ENCODE measurements at regions not wholly inside any gene's neighbourhood (a gene's known extent, or its start where the extent isn't known, plus 50 kb on each side); places are given as distances from the start of the nearest gene placed in this dataset.

DNA sequence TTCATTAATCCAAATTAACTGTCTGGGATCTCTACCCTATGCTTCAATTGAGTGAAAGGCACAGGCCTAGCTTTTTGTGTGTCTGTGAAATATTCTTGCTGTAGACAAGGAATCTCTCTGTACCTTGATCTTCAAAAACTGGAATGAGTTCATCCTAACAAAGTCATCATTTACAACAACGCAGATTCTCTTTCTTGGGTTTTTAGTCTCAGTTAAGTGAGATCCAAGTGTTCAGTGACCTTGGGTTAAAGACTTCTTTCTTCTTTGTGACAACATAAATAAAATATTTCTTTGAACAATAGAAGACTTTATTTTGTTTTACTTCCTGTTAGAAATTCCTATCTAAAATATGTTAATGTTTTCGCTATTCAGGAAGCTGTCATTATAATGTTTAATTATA, 192.2 kb upstream of the LMNTD1 start:
- DNase-seq (ENCODE audit: extremely low read depth, low read depth) = no peak

DNA sequence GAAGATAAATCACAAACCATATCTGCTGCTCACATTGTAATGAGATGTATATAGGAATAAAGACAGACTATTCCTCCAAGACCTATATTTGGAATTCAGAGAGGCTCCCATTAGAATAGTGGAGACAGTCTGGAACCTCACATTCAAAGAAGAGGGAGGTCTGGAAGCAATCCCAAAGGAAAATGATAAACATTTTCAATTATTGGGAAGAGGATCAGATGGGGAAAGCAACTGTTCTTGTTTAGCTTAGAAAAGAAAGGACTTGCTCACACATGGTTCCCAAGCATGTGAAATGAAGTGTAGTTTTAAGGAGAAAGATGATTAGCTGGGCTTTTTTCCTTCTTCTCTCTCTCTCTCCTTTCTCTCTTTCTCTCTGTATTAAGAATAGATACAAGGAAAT, 193.0 kb upstream of the LMNTD1 start:
- no peak for DNase-seq (ENCODE audit: extremely low read depth, low read depth)

DNA sequence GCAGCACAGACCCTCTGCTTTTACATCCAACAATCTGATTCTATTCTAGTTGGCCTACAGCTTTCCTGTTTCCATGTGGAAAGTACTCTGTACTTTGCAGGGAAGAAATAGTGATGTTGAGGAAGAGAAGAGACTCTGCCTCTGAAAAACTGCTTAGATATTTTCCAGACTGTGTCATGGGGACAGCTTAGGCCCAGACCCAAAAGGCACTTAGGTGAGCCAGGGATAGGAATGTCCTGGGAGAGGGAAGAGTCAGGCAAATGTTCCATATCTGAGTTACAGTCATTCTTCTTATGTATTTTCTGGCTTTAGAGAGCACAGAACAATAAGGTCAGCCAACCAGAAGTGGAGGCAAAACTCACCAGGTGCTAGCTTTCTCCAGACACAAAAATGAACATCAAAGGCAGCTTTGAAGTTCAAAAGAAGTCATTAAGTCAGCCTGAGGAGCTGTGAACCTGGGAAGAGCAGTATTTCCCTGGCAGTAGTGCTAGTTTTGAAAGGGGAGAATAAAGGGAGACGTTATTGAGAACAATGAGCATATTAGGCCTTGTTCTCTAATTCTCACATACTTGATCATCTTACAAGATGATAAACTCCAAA, 199.7 kb upstream of the LMNTD1 start:
- no peak for DNase-seq (ENCODE audit: extremely low read depth, low read depth)

DNA sequence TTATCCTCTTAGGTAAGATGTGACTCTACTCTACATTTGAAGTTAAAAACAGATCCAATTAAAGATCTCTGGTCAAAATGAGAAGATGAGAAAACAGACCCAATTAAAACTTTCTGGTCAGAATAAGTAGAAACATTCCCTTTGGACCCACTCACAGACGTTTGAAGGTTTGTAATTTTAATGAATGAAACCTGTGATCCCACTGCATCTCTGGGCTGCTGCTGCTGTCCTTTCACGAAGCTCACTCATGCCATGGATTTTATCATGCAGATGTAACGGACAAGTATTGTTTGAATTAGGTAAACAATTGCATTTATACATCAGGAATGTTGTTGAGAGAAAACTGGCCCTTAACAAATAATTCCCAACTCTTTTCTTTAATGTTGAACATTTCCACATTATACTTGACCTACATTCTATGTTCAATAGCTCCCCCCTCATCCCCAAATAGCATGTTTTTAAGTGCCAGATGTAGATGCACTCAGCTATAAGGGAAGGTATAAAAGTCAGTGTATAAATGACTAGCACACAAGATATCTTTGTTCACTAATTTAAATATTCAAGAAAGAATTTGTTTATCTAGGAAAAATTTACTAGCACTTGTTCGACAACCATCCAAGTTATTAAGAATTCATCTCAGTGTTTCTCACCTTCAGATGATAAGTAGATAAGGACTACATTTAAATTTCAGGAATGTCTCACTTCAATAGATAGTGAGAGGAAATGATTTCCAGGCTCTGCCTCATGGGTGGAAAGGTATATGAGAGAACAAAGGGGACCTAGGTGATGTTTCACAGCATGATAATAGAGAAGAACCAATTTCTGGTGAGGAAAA, 202.3 kb upstream of the LMNTD1 start:
- DNase-seq (ENCODE audit: extremely low read depth, low read depth) = no peak

DNA sequence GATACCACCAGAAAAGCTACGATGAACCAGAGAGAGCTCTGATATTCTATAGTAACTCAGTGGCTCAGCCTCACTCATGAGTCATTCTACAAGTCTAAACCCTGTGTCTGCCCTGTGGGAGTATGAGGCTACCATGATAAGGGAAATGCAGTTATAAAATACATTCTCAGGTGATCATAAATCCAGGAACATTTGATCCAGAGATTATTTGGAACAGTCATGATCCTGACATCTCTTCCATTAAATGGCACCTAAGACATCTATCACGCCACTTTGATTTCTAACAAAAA, 202.6 kb upstream of the RASSF8 start:
- DNase-seq (ENCODE audit: extremely low read depth, low read depth) = no peak

DNA sequence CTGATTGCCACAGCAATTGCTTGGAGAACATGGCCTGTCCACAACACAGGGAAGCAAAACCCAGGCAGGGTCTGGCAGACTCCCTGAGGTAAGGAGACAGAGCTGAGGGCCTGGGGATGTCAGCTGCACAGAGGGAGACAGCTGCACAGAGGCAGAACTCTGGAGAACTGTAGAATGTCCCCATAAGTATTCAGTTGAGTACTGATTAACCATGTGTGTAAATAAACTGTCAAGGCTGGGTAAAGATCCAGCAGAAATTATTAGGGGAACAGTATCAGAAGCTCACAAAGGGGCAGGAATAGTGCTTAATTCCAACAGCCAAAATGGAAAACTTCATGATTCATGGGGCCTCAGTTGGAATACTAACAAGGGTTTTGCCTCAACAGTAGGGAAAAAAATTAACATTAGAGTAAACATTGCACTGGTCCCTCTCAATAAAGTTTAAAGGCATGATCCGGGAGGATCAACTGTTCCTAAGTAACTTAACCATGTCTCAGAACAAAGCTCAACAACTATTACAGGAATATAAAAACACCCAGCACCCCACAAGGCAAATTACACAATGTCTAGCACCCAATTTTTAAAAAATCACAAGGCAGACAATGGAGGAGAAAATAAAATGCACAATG, 201.3 kb upstream of the RASSF8 start:
- DNase-seq (ENCODE audit: extremely low read depth, low read depth) = no peak

DNA sequence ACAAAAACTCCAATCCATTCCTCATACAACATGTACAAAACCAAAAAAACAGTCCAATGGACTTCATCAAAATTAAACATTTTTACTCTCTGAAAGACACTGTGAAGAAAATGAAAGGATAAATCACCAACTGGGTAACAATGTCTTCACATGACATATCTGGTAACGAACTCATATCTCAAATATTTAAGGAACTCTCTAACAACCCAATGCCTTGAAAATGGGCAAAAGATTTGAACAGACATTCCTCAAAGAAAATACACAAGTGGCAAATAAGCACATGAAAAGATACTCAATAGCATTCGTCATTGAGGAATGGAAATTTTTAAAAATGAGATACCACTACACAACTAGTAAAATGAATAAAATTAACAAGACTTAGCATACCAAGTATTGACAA, 198.7 kb upstream of the RASSF8 start:
- no peak for DNase-seq (ENCODE audit: extremely low read depth, low read depth)

DNA sequence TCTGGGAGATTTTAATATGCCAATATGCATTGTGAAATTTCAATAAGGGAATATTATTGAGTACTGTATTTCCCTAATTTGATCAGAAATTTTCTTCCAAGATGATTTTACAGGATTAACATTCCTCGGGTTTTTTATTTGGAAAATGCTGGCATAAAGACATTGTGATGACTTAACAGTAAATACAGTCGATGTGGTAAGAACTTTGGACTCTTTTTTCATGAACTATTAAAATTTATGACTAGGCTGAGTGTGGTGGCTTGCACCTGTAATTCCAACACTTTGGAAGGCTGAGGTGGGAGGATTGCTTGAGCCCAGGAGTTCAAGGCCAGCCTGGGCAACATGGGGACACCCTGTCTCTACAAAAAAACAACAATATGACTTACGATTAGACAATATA, 197.1 kb upstream of the RASSF8 start:
- DNase-seq (ENCODE audit: extremely low read depth, low read depth) = no peak

DNA sequence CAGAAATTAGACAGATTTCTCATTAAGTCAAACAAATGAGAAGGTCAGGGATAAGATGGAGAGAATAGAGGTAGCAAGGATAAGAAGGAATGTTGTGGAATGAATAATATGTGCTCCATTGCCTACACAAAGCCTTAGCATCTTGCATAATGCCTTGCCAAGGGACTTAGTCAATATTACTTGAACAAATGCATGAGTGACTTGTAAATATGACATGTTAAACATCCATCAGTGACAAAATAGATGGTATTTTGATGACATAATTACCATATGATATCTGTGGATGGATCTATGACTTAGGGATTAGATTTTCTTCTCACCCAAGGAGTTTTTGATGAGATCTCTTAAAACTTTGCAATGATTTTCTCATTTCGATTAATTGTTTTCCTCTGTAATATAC, 194.1 kb upstream of the RASSF8 start:
- DNase-seq (ENCODE audit: extremely low read depth, low read depth) = no peak

DNA sequence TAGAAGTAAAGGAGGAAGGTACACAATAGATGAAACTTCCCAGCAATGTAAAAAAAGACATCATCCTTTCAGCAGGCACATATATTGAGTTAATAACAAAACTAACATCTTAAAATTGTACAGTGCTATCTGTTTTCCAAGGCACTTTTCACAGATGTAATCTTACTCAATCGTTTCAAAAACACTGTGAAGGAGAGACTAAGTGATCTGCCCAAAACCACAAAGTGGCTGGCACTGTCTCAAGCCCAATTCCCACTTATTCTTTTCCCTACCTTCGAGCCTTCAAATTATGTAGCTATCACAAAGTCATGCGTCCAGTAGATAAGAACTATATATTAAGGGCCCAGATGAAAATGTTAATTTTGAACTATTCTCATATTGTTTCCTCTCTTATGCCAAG, 193.6 kb upstream of the RASSF8 start:
- no peak for DNase-seq (ENCODE audit: extremely low read depth, low read depth)

DNA sequence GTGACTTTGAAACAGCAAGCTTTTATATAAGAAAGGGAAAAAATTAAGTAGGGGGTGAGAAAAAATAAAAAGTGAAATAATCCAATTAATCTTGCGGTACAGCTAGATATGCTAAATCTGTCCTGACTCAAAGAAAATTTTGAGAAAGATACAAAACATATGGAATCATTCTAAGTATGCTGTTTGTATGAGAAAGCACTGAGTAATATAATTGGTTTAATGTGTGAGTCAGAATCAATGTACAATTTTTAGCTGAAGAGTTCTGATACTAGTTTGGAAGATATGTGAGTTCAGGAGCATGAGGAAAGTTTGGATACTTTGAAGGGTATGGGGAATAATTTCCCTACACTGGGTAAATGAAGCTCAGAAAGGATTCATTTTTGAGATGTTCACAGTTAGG, 190.9 kb upstream of the RASSF8 start:
- no peak for DNase-seq (ENCODE audit: extremely low read depth, low read depth)

DNA sequence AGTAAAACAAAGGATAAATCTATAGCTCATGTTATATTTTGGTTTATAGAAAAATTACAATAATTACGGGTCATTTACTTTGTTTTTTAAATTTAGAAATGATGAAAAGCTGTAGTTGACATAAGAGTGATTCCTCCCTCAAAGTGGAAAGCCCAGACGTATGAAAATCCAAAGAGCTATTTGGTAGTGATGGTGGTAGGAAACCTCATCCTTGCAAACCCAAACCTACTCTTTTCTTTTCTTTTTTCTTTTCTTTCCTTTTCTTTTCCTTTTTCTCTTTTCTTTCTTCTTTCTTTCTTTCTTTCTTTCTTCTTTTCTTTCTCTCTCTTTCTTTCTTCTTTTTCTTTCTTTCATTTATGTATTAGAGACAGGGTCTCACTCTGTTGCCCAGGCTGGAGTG, 190.3 kb upstream of the RASSF8 start:
- no peak for DNase-seq (ENCODE audit: extremely low read depth, low read depth)

DNA sequence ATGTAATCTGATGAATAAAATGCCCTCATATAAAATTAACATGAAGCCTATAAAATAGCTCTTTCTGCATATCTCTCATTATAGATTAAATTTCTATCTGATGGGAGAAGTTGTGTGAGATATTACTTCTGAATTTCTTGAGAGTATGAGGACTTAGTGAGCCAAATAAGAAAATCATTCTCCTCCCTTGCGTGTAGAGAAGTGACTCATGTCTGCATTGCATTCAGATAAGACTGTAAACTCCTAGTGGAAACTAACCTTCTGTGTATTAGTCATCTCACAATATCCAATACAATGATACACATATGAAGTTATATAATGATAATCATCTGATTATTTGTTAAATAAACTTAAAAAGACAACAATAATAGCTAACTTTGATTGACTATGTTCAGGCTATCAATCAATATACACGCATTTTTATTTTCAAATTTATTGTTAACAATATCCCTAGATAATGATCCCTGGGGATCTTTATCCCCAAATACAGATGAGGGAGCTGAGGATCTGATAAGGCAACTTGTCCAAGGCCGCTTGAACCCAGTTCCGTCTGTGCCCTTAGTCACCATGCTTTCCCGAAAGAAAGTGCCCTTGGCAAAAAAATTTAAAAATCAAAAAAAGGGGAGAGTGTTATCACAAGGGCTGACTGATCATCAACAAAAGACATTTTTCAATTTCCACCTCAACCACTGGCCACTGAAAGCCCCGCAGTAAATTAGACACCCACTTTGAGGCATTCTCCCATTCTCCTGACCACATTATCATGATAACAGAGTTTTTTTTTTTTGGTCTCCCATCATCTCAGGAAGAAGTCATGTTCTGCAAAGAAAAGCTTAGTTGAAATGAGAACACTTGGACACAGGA, 189.2 kb upstream of the RASSF8 start:
- no peak for DNase-seq (ENCODE audit: extremely low read depth, low read depth)

DNA sequence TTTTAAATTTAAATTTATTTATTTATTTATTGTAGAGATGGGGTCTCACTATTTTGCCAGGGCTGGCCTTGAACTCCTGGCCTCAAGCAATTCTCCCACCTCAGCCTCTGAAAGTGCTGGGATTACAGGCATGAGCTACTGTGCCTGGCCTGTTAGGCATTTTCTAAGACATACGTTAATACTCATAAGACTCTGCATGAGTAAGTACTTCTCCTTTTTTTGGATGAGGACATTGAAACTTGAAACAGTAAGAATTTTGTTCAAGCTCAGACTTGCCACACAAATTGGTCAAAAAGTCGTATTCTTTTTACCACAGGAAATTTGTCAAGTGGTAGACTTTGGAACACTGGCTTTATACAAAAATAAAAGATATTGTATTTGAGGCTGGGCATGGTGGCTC, 187.4 kb upstream of the RASSF8 start:
- DNase-seq (ENCODE audit: extremely low read depth, low read depth) = no peak

DNA sequence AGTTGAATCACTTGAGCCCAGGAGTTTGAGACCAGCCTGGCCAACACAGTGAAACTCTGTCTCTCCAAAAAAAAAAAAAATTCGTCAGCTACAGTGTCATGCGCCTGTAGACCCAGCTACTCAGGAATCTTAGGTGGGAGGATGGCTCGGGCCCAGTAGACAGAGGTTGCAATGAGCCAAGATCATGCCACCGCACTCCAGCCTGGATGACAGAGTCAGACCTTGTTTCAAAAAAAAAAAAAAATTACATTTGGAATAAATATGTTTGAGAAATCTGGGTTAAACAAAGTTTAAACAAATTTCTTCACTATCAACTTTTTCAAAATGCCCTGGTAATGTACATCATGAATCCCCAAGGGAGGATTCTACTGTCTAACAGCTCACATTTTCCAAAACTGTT, 187.0 kb upstream of the RASSF8 start:
- DNase-seq (ENCODE audit: extremely low read depth, low read depth) = no peak

DNA sequence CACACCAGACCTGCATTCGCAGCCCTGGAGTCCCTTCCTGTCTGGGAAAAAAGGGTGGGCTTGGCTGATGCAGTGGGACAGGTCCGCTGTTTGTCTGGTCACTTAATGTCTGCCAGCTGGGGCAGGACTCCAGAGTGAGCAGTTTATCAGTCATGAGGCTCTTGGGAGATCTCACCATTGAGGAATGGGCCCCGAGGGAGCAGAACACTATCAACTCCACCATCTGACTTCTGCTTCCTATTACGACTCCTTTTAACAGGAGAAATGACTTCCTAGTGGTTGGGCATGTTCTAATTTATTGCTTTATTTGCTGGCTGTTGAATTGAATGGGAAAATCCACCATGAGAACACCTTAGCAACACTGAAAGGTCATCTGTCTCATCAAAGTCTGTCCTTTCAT, 182.5 kb upstream of the RASSF8 start:
- no peak for DNase-seq (ENCODE audit: extremely low read depth, low read depth)

DNA sequence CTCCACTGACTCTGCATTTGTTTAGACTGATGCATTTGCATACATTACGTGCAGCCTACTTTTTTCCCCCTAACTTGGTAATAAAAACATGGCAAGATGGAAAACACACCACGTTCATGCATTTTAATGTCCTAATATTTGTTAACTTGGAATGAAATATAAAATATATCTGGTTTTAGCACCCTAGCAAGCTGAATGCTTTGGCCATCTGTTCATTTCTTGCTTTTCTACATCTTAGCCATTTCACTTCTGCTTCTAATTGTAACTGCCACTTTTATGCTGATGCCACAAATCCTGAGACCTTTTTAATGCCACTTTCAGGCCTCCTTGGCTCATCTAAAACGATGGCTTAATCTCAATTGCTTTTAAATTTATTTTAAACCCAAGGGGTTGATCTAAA, 177.7 kb upstream of the RASSF8 start:
- no peak for DNase-seq (ENCODE audit: extremely low read depth, low read depth)

DNA sequence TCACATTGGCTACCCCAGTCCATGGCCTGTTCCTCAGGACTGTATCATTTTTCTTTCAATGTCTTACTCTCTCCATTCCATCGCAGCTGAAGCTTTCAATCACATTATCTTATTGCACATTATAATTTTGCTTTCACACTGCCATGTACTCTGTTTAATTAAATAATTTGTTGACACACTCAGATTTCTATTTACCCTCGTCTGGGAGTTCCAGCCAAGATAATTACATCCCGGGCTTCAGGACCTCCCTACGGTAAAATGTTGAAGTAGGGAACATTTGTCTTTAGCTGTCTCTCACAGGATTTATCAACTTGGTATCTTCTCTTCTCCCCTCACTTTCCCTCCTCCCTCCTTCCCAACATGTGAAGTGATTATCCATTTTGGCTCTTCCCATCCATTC, 177.2 kb upstream of the RASSF8 start:
- no peak for DNase-seq (ENCODE audit: extremely low read depth, low read depth)

DNA sequence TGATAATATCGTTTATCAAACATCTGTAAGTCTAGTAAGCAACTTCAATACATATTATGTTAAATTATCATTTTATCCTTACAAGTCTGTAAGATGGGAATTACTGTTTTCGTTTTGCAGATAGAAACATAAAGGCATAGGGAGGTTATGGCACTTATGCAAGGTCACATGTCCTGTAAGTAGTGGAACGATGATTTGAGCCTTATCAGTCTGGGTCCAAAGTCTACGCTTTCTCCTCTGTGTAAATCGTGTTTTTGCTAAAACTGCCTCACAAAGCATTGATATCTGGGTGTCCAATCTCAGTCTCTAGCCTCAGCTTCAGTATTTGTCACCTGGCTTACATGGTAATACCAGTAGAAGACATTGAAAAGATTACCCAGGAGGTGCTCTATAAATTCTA, 174.9 kb upstream of the RASSF8 start:
- no peak for DNase-seq (ENCODE audit: extremely low read depth, low read depth)

DNA sequence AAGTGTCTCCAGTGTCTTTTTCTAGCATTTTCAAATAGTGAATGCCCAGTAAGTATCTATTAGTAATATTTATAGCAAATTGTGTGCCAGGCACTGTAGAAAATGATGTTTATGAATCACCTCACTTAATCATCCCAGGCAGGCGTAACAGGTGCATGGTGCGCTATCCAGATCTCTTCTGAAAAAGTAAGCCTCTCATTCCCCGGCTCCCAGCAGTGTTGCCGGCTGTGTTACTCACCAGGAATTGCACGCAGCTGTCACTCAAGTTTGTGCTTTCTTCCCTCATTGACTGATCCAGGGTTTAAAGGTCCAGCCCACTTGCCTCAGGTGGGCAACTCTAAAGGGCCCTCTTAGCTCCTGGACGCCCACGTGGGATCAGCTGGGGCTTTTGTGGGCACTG, 173.8 kb upstream of the RASSF8 start:
- DNase-seq (ENCODE audit: extremely low read depth, low read depth) = no peak

DNA sequence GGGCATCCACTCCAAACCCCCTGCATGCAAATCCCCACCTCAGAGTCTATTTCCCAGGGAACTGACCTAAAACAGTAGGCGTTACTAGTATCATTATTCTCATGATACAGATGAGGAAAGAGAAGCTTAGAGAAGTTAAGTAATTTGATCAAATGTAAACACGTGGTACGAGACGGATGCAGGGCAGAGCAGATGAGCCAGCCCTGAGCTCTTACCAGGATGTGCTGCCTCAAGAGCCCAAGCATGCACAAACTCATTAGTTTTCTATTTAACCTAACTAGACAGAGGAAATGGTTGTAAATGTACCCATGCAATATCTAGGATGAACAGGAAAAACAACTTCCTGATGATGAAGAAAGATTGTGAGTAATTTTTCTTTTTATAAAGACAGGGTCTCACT, 173.3 kb upstream of the RASSF8 start:
- DNase-seq (ENCODE audit: extremely low read depth, low read depth) = no peak

DNA sequence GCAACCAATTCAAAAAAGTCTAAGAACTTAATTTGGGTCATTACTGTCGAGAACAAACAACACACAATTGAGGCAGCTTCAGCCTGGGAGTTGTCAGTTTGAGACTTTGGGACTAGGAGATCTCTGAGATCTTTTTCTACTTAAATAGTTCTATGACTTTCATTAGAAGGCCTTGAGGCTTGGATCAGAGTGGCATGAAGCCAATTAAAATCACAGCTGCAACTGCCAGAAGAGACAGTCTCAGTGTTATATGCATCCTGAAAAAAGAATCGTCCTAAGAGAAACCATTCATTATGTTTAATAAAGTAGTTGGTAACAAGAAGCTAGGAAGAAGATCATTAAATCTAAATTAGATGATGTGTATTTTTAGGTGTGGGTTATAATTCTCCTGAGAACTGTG, 170.8 kb upstream of the RASSF8 start:
- DNase-seq (ENCODE audit: extremely low read depth, low read depth) = no peak

Data from NCI-H460 (cell line).